Ectodermal cell (in vitro differentiated cells): ENCODE measurements at regions not wholly inside any gene's neighbourhood (a gene's known extent, or its start where the extent isn't known, plus 50 kb on each side); places are given as distances from the start of the nearest gene placed in this dataset.

Experiments
- H3K27ac ChIP-seq: 2 replicates; pipeline ENCODE4 v1.7.0; 2013; ENCODE audit warnings: mild to moderate bottlenecking, low read depth, low read length; ENCODE audit not compliant: insufficient read depth, poor library complexity, severe bottlenecking
- H3K27me3 ChIP-seq: 2 replicates; pipeline ENCODE4 v1.7.0; 2013; ENCODE audit warnings: mild to moderate bottlenecking, low read length; ENCODE audit not compliant: insufficient read depth, control insufficient read depth, poor library complexity, severe bottlenecking
- H3K36me3 ChIP-seq: one replicate; pipeline ENCODE4 v1.7.0; 2013; ENCODE audit warnings: low read length; ENCODE audit not compliant: control insufficient read depth, insufficient read depth
- H3K4me1 ChIP-seq: one replicate; pipeline ENCODE4 v1.7.0; 2013; ENCODE audit warnings: low read length; ENCODE audit not compliant: control insufficient read depth, insufficient read depth
- H3K4me3 ChIP-seq: 2 replicates; pipeline ENCODE4 v1.7.0; 2013; ENCODE audit warnings: low read depth, low read length, control low read depth; ENCODE audit not compliant: insufficient read depth
- H3K9me3 ChIP-seq: 2 replicates; pipeline ENCODE4 v1.7.0; 2013; ENCODE audit warnings: mild to moderate bottlenecking, low read length, moderate library complexity; ENCODE audit not compliant: control insufficient read depth
- WGBS, 2 experiments: methylation state at CpG; one replicate each; pipeline ENCODE4 v1.1.7; 2013; ENCODE audit warnings: missing lambda C conversion rate in 2 of 2; 5-methylcytosine and 5-hydroxymethylcytosine counted together

- H3K9me3 ChIP-seq = no peaks in the 10 kb centered on the region
- WGBS, 2 experiments = 59 to 69% methylated on average over 7 of the region's 7 CpGs
- no peaks in the 10 kb centered on the region for H3K27me3 ChIP-seq
- H3K27ac ChIP-seq = no peak overlapping the region
- no peak overlapping the region for H3K4me3 ChIP-seq
- H3K4me1 ChIP-seq = peaks cover 5% of the 10 kb centered on the region
- H3K36me3 ChIP-seq = no peaks in the 10 kb centered on the region
Observed at GRCh38 chr13:22648320-22648801, 532.4 kb upstream of the SGCG start.

GRCh38 chr13:22652796-22653195, 528.0 kb upstream of the SGCG start:
- no peak overlapping the region for H3K27ac ChIP-seq
- H3K36me3 ChIP-seq = no peaks in the 10 kb centered on the region
- H3K4me3 ChIP-seq = no peak overlapping the region
- peaks cover 5% of the 10 kb centered on the region for H3K4me1 ChIP-seq
- no peaks in the 10 kb centered on the region for H3K9me3 ChIP-seq
- 92 to 95% methylated on average over 8 of the region's 8 CpGs for WGBS, 2 experiments
- H3K27me3 ChIP-seq = no peaks in the 10 kb centered on the region

GRCh38 chr13:22653866-22654265, 526.9 kb upstream of the SGCG start:
- H3K4me1 ChIP-seq = no peaks in the 10 kb centered on the region
- no peaks in the 10 kb centered on the region for H3K9me3 ChIP-seq
- 96% methylated on average over 2 of the region's 4 CpGs; no CpG with 5 or more reads in 1 of the 2 experiments for WGBS, 2 experiments
- no peak overlapping the region for H3K4me3 ChIP-seq
- H3K36me3 ChIP-seq = no peaks in the 10 kb centered on the region
- no peaks in the 10 kb centered on the region for H3K27me3 ChIP-seq
- no peak overlapping the region for H3K27ac ChIP-seq

GRCh38 chr13:22655106-22655852, 525.5 kb upstream of the SGCG start:
- no peaks in the 10 kb centered on the region for H3K4me1 ChIP-seq
- H3K9me3 ChIP-seq = no peaks in the 10 kb centered on the region
- no peak overlapping the region for H3K27ac ChIP-seq
- 84 to 85% methylated on average over 5 of the region's 5 CpGs for WGBS, 2 experiments
- H3K36me3 ChIP-seq = no peaks in the 10 kb centered on the region
- H3K27me3 ChIP-seq = no peaks in the 10 kb centered on the region
- no peak overlapping the region for H3K4me3 ChIP-seq

GRCh38 chr13:22662771-22663170, 518.0 kb upstream of the SGCG start:
- Histone ChIP-seq H3K4me3 (no peak overlapping the region), H3K27me3 (no peaks in the 10 kb centered on the region), H3K36me3 (no peaks in the 10 kb centered on the region), H3K4me1 (no peaks in the 10 kb centered on the region), H3K9me3 (no peaks in the 10 kb centered on the region), H3K27ac (no peak overlapping the region)
- WGBS, 2 experiments = 90 to 93% methylated on average over 4 of the region's 4 CpGs

GRCh38 chr13:22665506-22665905, 515.3 kb upstream of the SGCG start:
- 79 to 100% methylated on average over 1 to 2 of the region's 2 CpGs for WGBS, 2 experiments

GRCh38 chr13:22690756-22691155, 490.0 kb upstream of the SGCG start:
- H3K27me3 ChIP-seq = no peaks in the 10 kb centered on the region
- no peaks in the 10 kb centered on the region for H3K4me1 ChIP-seq
- 75 to 80% methylated on average over 8 of the region's 8 CpGs for WGBS, 2 experiments
- H3K4me3 ChIP-seq = no peak overlapping the region
- H3K27ac ChIP-seq = no peak overlapping the region
- no peaks in the 10 kb centered on the region for H3K36me3 ChIP-seq
- no peaks in the 10 kb centered on the region for H3K9me3 ChIP-seq

More at GRCh38 chr13:22665506-22665905, 515.3 kb upstream of the SGCG start:
- no peak overlapping the region for H3K27ac ChIP-seq
- no peaks in the 10 kb centered on the region for H3K36me3 ChIP-seq
- H3K9me3 ChIP-seq = no peaks in the 10 kb centered on the region
- H3K4me3 ChIP-seq = no peak overlapping the region
- no peaks in the 10 kb centered on the region for H3K4me1 ChIP-seq
- H3K27me3 ChIP-seq = no peaks in the 10 kb centered on the region

- no peaks in the 10 kb centered on the region for H3K4me1 ChIP-seq
- H3K27ac ChIP-seq = no peak overlapping the region
- no peaks in the 10 kb centered on the region for H3K27me3 ChIP-seq
- H3K36me3 ChIP-seq = no peaks in the 10 kb centered on the region
- H3K9me3 ChIP-seq = no peaks in the 10 kb centered on the region
- no peak overlapping the region for H3K4me3 ChIP-seq
Observed at GRCh38 chr13:22693691-22694090, 487.1 kb upstream of the SGCG start.

- Histone ChIP-seq H3K27ac (no peak overlapping the region), H3K36me3 (no peaks in the 10 kb centered on the region), H3K27me3 (no peaks in the 10 kb centered on the region), H3K9me3 (no peaks in the 10 kb centered on the region), H3K4me3 (no peak overlapping the region), H3K4me1 (no peaks in the 10 kb centered on the region)
- WGBS, 2 experiments = 85 to 87% methylated on average over 41 of the region's 41 CpGs
Observed at GRCh38 chr13:22696433-22696832, 484.3 kb upstream of the SGCG start.

GRCh38 chr13:22698467-22698866, 482.3 kb upstream of the SGCG start:
- H3K4me3 ChIP-seq = no peak overlapping the region

More at GRCh38 chr13:22698467-22698866, 482.3 kb upstream of the SGCG start:
- H3K9me3 ChIP-seq = no peaks in the 10 kb centered on the region
- no peak overlapping the region for H3K27ac ChIP-seq
- H3K27me3 ChIP-seq = no peaks in the 10 kb centered on the region
- 92 to 96% methylated on average over 2 of the region's 2 CpGs for WGBS, 2 experiments
- H3K36me3 ChIP-seq = no peaks in the 10 kb centered on the region
- no peaks in the 10 kb centered on the region for H3K4me1 ChIP-seq
